Caki2 (cell line): ENCODE measurements at regions not wholly inside any gene's neighbourhood (a gene's known extent, or its start where the extent isn't known, plus 50 kb on each side); places are given as distances from the start of the nearest gene placed in this dataset.
"Not testable (repeated sequence)": the region's sequence is repeated elsewhere in the genome, so short reads cannot be mapped to it uniquely, and the experiment has no call there.

ENCODE experiments used
- DNase-seq: peaks from one replicate; pipeline ENCODE4 v3.0.0-alpha.2; 2015; ENCODE audit warnings: low read depth
- in situ Hi-C: cut with HindIII; loops from 2 replicates; pipeline ENCODE4 v1.10.0; 2016; ENCODE audit warnings: low sequenced_read_pairs, low pct_unique_long_range_greater_than_20kb, mixed read lengths

DNA sequence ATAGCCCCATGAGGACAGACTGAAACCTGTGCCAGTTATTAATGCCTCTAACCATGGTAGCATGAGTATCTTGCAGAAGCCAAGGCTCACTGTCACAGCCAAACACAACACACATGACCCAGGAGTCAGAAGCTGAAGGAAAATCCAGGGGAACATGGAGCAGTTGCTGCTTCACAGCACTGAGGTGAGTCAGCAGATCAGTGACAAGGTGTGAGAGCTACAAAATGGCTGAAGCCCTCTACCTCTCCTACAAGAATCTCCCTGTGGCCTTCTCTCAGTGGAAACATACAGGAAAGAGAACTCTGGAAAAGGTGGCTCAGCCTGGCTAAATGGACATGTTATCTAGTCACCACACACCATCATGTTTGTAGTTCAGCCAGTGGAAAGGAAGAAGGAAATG, 93.5 kb downstream of the NAB1 start:
- in situ Hi-C loops = no loop called here
- no peak for DNase-seq

DNA sequence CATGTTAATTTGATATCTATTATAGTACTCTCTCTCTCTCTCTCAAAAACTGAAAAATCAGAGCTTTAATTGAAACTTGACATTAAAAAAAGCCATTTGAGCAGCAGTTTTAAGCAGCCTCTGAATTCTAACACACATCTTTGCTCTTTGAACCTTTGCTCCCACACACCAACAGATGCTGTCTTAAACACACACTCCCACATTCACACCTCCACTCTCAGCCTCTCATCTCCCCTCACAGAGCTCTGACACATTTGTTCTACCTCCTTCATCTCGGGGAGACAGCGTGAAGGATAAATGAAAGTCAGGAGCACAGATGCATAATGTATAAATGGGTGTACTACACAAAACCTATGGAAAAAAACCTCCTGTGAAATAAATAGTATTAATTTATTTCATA, 95.2 kb downstream of the NAB1 start:
- in situ Hi-C loops = no loop called here
- DNase-seq = no peak

DNA sequence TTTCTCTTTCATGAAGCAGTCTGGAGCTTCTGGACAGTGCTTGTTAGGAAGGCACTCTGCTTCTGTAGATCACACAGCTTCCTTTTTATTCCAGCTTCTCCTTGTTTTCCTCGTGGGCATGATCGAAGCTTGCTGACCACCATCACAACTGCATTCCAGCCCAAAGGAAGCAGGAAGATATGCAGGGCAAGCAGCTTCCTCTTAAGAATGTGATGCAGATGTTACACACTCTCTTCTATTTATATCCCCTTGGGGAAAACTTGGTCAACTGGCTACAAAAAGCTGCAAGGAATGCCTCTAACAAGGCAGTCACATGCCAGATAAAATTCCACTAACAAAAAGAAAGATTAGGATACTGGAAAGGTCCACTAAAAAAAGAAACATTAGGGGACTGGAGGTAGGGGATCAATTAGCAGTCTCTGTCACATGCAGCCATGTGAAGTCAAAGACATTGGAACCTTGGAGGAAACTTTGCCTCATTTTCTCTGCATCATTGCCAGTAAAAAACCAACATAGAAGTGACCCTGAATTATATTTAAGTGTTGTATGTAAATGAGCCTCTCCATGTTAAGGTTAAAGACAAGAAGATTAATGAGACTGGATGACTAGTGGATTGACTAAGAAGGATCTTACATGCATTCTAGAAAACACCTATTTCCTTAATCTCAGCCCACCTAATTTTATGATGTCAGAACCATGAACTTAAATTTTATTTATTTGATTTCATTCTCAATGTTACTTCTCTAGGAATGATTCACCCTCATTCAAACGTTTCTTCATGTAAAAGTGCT, 98.3 kb downstream of the NAB1 start:
- in situ Hi-C loops = no loop called here
- no peak for DNase-seq

- DNase-seq = no peak
- in situ Hi-C loops = no loop called here
Measured at GRCh38 chr2:190748966-190749365, 100.1 kb downstream of the NAB1 start.

GRCh38 chr2:190755772-190756415, 107.0 kb downstream of the NAB1 start:
- no peak for DNase-seq
- in situ Hi-C loops = no loop called here

DNA sequence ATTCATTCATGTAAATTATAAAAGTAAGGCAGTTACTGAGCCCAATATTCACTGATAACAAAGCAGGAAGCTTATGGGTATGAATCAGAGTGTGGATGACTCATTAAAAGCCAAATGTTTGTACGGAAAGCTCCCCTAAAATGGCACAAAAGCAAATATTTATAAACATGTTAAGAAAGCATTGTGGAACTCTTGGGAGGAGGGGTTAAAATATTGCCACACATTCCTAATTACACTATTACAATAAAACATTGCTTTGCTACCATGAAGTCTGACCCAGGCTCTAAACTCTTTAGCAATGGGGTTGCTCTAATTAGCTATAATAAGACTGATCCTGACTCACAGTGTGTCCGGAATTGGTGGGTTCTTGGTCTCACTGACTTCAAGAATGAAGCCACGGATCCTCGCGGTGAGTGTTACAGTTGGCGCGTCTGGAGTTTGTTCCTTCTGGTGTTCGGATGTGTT, 110.9 kb downstream of the NAB1 start:
- in situ Hi-C loops = no loop called here
- peak; percentile 40 for DNase-seq

DNA sequence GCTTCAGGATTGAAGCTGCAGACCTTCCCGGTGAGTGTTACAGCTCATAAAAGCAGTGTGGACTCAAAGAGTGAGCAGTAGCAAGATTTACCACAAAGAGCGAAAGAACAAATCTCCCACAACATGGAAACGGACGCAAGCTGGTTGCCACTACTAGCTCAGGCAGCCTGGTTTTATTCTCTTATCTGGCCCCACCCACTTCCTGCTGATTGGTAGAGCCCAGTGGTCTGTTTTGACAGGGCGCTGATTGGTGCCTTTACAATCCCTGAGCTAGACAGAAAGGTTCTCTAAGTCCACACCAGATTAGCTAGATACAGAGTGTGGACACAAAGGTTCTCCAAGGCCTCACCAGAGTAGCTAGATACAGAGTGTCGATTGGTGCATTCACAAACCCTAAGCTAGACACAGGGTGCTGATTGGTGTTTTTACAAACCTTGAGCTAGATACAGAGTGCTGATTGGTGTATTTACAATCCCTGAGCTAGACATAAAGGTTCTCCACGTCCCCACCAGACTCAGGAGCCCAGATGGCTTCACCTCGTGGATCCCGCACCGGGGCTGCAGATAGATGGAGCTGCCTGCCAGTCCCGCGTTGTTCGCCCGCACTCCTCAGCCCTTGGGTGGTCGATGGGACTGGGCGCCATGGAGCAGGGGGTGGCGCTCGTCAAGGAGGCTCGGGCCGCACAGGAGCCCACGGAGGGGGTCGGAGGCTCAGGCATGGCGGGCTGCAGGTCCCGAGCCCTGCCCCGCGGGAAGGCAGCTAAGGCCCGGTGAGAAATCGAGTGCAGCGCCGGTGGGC, 111.7 kb downstream of the NAB1 start:
- DNase-seq, in situ Hi-C loops: not testable (repeated sequence)

DNA sequence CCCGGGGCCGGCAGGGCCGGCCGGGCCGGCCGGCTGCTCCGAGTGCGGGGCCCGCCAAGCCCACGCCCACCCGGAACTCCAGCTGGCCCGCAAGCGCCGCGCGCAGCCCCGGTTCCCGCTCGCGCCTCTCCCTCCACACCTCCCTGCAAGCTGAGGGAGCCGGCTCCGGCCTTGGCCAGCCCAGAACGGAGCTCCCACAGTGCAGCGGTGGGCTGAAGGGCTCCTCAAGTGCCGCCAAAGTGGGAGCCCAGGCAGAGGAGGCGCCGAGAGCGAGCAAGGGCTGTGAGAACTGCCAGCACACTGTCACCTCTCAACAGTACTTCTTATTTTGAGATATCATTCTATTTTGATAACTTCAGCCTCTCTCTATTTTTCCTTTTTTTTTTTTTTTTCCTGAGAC, 112.3 kb downstream of the NAB1 start:
- DNase-seq, in situ Hi-C loops: not testable (repeated sequence)

DNA sequence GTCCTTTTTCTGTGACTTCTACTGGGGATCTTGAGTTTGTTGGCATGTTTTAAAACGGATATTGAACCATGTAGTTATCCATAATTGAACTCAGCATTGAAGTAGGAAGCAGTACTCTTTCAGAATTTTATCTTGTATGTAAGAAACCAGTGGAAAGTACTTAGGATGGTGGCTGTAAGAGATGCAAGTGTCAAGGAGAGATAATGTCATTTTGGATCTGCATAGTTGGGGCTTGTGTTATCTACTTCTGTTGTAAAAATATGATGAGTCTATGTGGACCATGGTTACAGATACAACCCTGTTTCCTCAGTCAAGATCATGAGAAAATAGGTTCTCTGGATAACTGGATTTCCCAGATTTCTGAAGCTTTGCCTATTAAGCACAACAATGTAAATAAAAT, 113.7 kb downstream of the NAB1 start:
- no peak for DNase-seq
- in situ Hi-C loops = no loop called here

DNA sequence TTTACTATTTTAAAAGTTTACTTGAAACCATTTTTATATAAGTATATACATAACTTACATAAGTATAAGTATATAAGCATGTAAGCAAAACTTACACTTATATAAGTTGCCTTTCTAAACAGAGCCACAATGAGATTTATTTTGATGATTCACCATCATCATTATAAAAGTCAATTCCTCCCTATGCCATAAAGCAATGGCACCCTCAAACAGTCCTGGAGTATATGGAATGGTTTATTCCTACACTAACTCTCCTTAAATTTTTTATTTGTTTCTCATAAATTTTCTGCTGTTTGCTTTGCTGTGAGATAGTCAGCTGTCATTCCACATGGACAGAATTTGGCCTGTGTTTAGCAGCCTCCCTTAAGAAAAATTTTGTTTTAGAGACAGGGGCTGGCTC, 114.2 kb downstream of the NAB1 start:
- in situ Hi-C loops = no loop called here
- DNase-seq = no peak

DNA sequence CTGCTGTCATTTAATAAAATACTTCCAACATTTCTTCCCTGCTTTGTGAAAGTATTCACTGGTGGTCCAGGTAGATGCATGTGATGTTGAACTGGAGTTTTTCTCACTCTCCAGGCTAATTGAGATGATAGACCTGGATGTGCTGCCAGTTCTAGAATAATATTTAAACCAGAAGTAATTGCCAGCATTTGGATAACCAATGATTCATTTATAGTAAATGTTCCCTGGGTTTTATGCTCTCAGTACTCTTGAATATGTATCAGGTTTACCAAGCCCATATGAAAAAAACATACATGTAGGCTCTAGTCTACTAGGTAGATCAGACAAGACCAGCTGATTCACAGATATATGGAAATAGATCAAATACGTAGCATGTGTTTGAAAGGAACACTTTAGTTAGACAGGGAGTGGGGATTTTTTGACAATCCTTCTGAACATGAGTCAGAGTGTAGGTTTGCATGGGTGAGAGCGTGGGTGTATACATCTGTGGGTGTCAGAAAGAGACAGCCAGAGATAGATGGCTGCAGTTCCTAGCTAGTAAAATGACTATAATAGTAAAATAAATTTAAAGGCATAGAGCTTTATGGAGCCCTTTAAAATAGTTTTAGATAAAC, 115.1 kb downstream of the NAB1 start:
- DNase-seq = no peak
- in situ Hi-C loops = no loop called here

GRCh38 chr2:190765386-190766173, 115.0 kb upstream of the GLS start:
- peak; percentile 35 for DNase-seq
- in situ Hi-C loops = no loop called here

DNA sequence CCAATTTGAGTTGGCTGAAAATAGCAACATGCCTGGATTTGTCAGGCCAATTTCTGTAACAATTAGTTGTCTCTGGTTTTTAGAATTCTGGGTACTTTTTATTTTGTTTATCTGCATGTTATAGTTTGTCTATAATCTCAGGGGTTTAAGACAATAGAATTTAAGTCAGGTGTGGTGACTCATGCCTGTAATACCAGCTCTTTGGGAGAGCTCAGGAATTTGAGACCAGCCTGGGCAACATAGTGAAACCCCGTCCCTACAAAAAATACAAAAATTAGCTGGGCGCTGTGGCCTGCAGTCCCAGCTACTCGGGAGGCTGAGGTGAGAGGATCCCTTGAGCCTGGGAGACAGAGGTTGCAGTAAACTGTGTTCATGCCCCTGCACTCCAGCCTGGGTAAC, 114.4 kb upstream of the GLS start:
- in situ Hi-C loops = no loop called here
- DNase-seq = no peak

- DNase-seq = no peak
- in situ Hi-C loops = no loop called here
Measured at GRCh38 chr2:190766595-190766994, 114.0 kb upstream of the GLS start.

GRCh38 chr2:190767821-190768220, 112.8 kb upstream of the GLS start:
- no peak for DNase-seq
- in situ Hi-C loops = no loop called here

DNA sequence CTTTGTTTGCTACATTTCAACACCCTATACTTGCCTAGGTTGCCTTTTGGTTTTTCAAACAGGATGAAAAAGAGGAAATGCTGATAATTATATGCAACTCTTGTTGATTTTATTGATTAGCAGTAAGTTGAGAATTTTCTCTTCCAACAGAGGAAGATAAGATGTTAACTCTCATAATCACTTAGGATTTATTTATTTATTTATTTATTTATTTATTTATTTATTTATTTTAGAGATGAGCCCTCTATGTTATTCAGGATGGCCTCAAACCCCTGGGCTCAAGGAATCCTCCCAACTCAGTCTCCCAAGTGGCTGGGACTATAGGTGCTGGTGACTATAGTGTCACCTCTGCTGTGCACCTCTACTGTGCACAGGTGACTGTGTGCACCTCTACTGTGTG, 111.4 kb upstream of the GLS start:
- no peak for DNase-seq
- in situ Hi-C loops = no loop called here

DNA sequence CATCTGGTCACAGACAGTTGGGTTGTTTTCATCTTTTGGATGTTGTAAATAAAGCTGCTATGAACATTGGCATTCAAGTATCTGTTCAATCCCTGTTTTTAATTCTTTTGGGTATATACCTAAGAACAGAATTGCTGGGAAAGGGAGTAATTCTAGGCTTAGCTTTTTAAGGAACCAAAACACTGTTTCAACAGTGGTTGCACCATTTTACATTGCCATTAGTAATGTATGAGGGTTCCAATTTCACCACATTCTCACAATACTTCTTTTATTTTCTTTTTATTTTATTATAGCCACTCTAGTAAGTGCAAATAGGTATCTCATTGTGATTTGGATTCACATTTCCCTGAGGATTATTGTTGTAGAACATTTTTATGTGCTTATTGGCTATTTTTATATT, 108.9 kb upstream of the GLS start:
- DNase-seq = no peak
- in situ Hi-C loops = no loop called here

DNA sequence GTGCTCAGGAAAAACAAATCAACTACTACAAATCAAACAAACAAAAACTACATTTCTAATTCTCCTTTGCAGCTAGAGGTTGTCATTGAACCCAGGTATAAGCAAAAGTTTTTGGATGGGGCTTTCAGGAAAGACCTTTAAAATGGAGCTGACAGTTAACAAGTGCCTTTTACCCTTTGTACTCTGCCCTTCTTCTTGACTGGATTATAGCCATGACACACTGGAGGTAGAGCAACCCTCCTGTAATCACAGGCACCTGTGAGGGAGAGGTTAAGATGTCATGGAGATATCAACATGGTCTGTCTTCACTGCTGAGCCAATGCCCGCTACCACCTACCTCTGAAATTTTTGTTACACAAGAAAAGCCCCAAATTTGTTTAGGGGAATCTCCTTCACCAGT, 100.0 kb upstream of the GLS start:
- DNase-seq = no peak
- in situ Hi-C loops = no loop called here
